Fibroblast of lung (primary cell): ENCODE measurements at regions not wholly inside any gene's neighbourhood (a gene's known extent, or its start where the extent isn't known, plus 50 kb on each side); places are given as distances from the start of the nearest gene placed in this dataset.

Experiments
- EZH2 ChIP-seq: IDR thresholded peaks from 2 replicates; pipeline ENCODE4 v1.5.1; 2012; ENCODE audit warnings: low read length, control low read depth, mild to moderate bottlenecking; ENCODE audit errors: missing control alignments
- TF ChIP-seq, protein P1 (sequence below), 2 donors: IDR thresholded peaks in 1 of 2; conservative IDR thresholded peaks in 1 of 2; 1 replicate in 1 of 2; 2 replicates in 1 of 2; pipeline ENCODE4 v1.5.1; 2011 to 2012; ENCODE audit warnings: low read length in 2 of 2, control low read depth in 1 of 2, inconsistent platforms in 1 of 2, low read depth in 1 of 2, mild to moderate bottlenecking in 1 of 2

DNA sequence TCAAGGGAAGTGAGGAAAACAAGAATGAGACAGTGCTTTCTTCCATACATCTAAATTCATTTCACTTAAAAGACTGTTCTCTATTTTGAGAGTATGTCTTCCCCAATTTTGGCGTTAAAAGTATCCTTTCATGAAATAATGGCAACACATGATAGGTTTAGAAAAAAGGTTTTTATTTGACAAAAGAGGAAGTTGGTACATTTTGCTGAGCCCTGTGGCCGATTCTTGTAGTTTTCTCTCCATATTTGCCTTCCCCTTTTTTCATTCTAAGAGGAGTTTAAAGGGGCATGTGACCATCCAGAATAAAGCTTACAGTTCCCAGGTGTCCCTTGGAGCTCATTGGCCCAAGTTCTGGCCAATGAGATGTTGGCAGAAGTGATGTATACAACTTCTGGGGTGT is 140.4 kb upstream of the KCNE2 start:
- TF ChIP-seq, protein P1, sequence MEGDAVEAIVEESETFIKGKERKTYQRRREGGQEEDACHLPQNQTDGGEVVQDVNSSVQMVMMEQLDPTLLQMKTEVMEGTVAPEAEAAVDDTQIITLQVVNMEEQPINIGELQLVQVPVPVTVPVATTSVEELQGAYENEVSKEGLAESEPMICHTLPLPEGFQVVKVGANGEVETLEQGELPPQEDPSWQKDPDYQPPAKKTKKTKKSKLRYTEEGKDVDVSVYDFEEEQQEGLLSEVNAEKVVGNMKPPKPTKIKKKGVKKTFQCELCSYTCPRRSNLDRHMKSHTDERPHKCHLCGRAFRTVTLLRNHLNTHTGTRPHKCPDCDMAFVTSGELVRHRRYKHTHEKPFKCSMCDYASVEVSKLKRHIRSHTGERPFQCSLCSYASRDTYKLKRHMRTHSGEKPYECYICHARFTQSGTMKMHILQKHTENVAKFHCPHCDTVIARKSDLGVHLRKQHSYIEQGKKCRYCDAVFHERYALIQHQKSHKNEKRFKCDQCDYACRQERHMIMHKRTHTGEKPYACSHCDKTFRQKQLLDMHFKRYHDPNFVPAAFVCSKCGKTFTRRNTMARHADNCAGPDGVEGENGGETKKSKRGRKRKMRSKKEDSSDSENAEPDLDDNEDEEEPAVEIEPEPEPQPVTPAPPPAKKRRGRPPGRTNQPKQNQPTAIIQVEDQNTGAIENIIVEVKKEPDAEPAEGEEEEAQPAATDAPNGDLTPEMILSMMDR (conservative IDR thresholded peaks at IDR 0.05 in 1 of 2, IDR thresholded peaks at IDR 0.05 in 1 of 2; ENCODE audit: low read depth in 1 of 2, low read length in 2 of 2) = no peak
- TF ChIP-seq EZH2 = no peak
